GM18873 (cell line): ENCODE measurements at regions not wholly inside any gene's neighbourhood (a gene's known extent, or its start where the extent isn't known, plus 50 kb on each side); places are given as distances from the start of the nearest gene placed in this dataset.

ENCODE experiments used
- ATAC-seq: cut with Tn5 transposase; IDR thresholded peaks from one replicate; pipeline ENCODE4 v1.9.1; 2021; ENCODE audit warnings: mild to moderate bottlenecking, moderate library complexity, moderate number of reproducible peaks; ENCODE audit not compliant: unreplicated experiment, low FRiP score

GRCh38 chr6:91879386-91879995, 1292.6 kb upstream of the MAP3K7 start:
- ATAC-seq, result no peak

GRCh38 chr6:91877994-91878393, 1291.1 kb upstream of the MAP3K7 start:
- ATAC-seq, result no peak

- ATAC-seq, result no peak
These were observed 1288.1 kb upstream of the MAP3K7 start for GRCh38 chr6:91874971-91875370.

- no peak for ATAC-seq
These were observed 1281.8 kb upstream of the MAP3K7 start for GRCh38 chr6:91868539-91869202.

- ATAC-seq, result no peak
These were observed 1279.0 kb upstream of the MAP3K7 start for GRCh38 chr6:91865889-91866288.

- ATAC-seq, result no peak
These were observed 1278.0 kb upstream of the MAP3K7 start for GRCh38 chr6:91864911-91865310.

- no peak for ATAC-seq
These were observed 1273.9 kb upstream of the MAP3K7 start for GRCh38 chr6:91860541-91861335.

GRCh38 chr6:91852252-91852651, 1265.4 kb upstream of the MAP3K7 start:
- ATAC-seq, result no peak

- ATAC-seq, result no peak
These were observed 1247.9 kb upstream of the MAP3K7 start for GRCh38 chr6:91834813-91835212.

GRCh38 chr6:91827151-91827550, 1240.3 kb upstream of the MAP3K7 start:
- ATAC-seq, result no peak

GRCh38 chr6:91826128-91826527, 1239.3 kb upstream of the MAP3K7 start:
- no peak for ATAC-seq

- ATAC-seq, result no peak
These were observed 1237.5 kb upstream of the MAP3K7 start for GRCh38 chr6:91824331-91824730.

- no peak for ATAC-seq
These were observed 1235.7 kb upstream of the MAP3K7 start for GRCh38 chr6:91822581-91822980.

- no peak for ATAC-seq
These were observed 1229.5 kb upstream of the MAP3K7 start for GRCh38 chr6:91816335-91816734.

GRCh38 chr6:91813641-91814040, 1226.8 kb upstream of the MAP3K7 start:
- ATAC-seq, result no peak

GRCh38 chr6:91812596-91813274, 1225.9 kb upstream of the MAP3K7 start:
- no peak for ATAC-seq

- no peak for ATAC-seq
These were observed 1218.1 kb upstream of the MAP3K7 start for GRCh38 chr6:91804981-91805380.

- no peak for ATAC-seq
These were observed 1215.6 kb upstream of the MAP3K7 start for GRCh38 chr6:91802431-91802830.

GRCh38 chr6:91796603-91797002, 1209.7 kb upstream of the MAP3K7 start:
- ATAC-seq, result no peak

GRCh38 chr6:91788501-91788900, 1201.6 kb upstream of the MAP3K7 start:
- ATAC-seq, result no peak
